Trophoblast cell (in vitro differentiated cells and primary cell): ENCODE measurements at regions not wholly inside any gene's neighbourhood (a gene's known extent, or its start where the extent isn't known, plus 50 kb on each side); places are given as distances from the start of the nearest gene placed in this dataset.
"Not testable (repeated sequence)": the region's sequence is repeated elsewhere in the genome, so short reads cannot be mapped to it uniquely, and the experiment has no call there.

Source experiments
- DNase-seq, 2 donors: peaks; one replicate each; pipeline ENCODE4 v3.0.0-alpha.2; 2016
- H2AFZ ChIP-seq: 2 replicates; pipeline ENCODE4 v1.6.1; 2013; ENCODE audit warnings: low read length, moderate library complexity, mild to moderate bottlenecking; ENCODE audit not compliant: insufficient read depth, poor library complexity
- H2AK5ac ChIP-seq: 2 replicates; pipeline ENCODE4 v1.6.1; 2013; ENCODE audit warnings: mild to moderate bottlenecking, low read length
- H2BK120ac ChIP-seq: 2 replicates; pipeline ENCODE4 v1.6.1; 2013; ENCODE audit warnings: low read length, mild to moderate bottlenecking, moderate library complexity; ENCODE audit not compliant: insufficient read depth, poor library complexity
- H2BK12ac ChIP-seq: 2 replicates; pipeline ENCODE4 v1.6.1; 2013; ENCODE audit warnings: mild to moderate bottlenecking, low read length, moderate library complexity
- H2BK5ac ChIP-seq: 2 replicates; pipeline ENCODE4 v1.6.1; 2013; ENCODE audit warnings: low read length, low read depth, moderate library complexity, mild to moderate bottlenecking; ENCODE audit not compliant: poor library complexity
- H3K14ac ChIP-seq: 2 replicates; pipeline ENCODE4 v1.6.1; 2013; ENCODE audit warnings: mild to moderate bottlenecking, low read length
- H3K18ac ChIP-seq: 2 replicates; pipeline ENCODE4 v1.6.1; 2013; ENCODE audit warnings: mild to moderate bottlenecking, low read length
- H3K23ac ChIP-seq: 2 replicates; pipeline ENCODE4 v1.6.1; 2013; ENCODE audit warnings: low read length
- H3K27ac ChIP-seq: 2 replicates; pipeline ENCODE4 v1.5.1; 2013; ENCODE audit warnings: low read depth, mild to moderate bottlenecking, inconsistent platforms, low read length, moderate library complexity
- H3K27me3 ChIP-seq: 2 replicates; pipeline ENCODE4 v1.6.1; 2013; ENCODE audit warnings: inconsistent platforms, mild to moderate bottlenecking, low read length, moderate library complexity; ENCODE audit not compliant: insufficient read depth
- H3K36me3 ChIP-seq, 2 experiments: 1 replicate in 1 of 2; 2 replicates in 1 of 2; pipeline ENCODE4 v1.6.1; 2013; ENCODE audit warnings: low read length in 2 of 2, mild to moderate bottlenecking in 2 of 2, moderate library complexity in 1 of 2; ENCODE audit not compliant: insufficient read depth in 2 of 2, control insufficient read depth in 1 of 2
- H3K4ac ChIP-seq: 2 replicates; pipeline ENCODE4 v1.6.1; 2013; ENCODE audit warnings: low read depth, mild to moderate bottlenecking, low read length, moderate library complexity
- H3K4me1 ChIP-seq, 2 experiments: 1 replicate in 1 of 2; 2 replicates in 1 of 2; pipeline ENCODE4 v1.6.1; 2013; ENCODE audit warnings: low read length in 2 of 2, mild to moderate bottlenecking in 2 of 2, moderate library complexity in 1 of 2; ENCODE audit not compliant: insufficient read depth in 2 of 2, control insufficient read depth in 1 of 2
- H3K4me2 ChIP-seq: 2 replicates; pipeline ENCODE4 v1.6.1; 2013; ENCODE audit warnings: inconsistent platforms, mild to moderate bottlenecking, low read length, moderate library complexity
- H3K4me3 ChIP-seq: 2 replicates; pipeline ENCODE4 v1.5.1; 2013; ENCODE audit warnings: mild to moderate bottlenecking, low read depth, low read length, inconsistent platforms
- H3K79me1 ChIP-seq: one replicate; pipeline ENCODE4 v1.6.1; 2013; ENCODE audit warnings: low read length
- H3K79me2 ChIP-seq: 2 replicates; pipeline ENCODE4 v1.6.1; 2013; ENCODE audit warnings: low read length, mild to moderate bottlenecking; ENCODE audit not compliant: control insufficient read depth, insufficient read depth, poor library complexity
- H3K9ac ChIP-seq: 2 replicates; pipeline ENCODE4 v1.6.1; 2013; ENCODE audit warnings: mild to moderate bottlenecking, low read length
- H3K9me3 ChIP-seq: 2 replicates; pipeline ENCODE4 v1.6.1; 2013; ENCODE audit warnings: low read depth, mild to moderate bottlenecking, control low read depth, inconsistent platforms, low read length; ENCODE audit not compliant: insufficient read depth
- H4K12ac ChIP-seq: 2 replicates; pipeline ENCODE4 v1.6.1; 2013; ENCODE audit warnings: low read depth, mild to moderate bottlenecking, low read length, moderate library complexity
- H4K8ac ChIP-seq: 2 replicates; pipeline ENCODE4 v1.6.1; 2013; ENCODE audit warnings: low read depth, mild to moderate bottlenecking, low read length, moderate library complexity
- H4K91ac ChIP-seq: one replicate; pipeline ENCODE4 v1.6.1; 2013; ENCODE audit warnings: low read depth, mild to moderate bottlenecking, low read length, moderate library complexity
- WGBS: extraction: QIAGEN DNeasy Blood & Tissue Kit; methylation state at CpG from one replicate; pipeline ENCODE4 v1.1.7; 2013; ENCODE audit warnings: missing lambda C conversion rate; ENCODE audit not compliant: insufficient read length, insufficient coverage; ENCODE audit errors: extremely low coverage; 5-methylcytosine and 5-hydroxymethylcytosine counted together

- Histone ChIP-seq H3K27me3 (no peaks in the 10 kb centered on the region), H3K4me2 (no peak overlapping the region), H3K27ac (no peak overlapping the region), H2AK5ac (no peak overlapping the region), H3K18ac (no peak overlapping the region), H4K91ac (no peak overlapping the region), H3K79me1 (no peaks in the 10 kb centered on the region), H3K4me1 (no peaks in the 10 kb centered on the region), H3K4ac (no peak overlapping the region), H3K9ac (no peak overlapping the region), H2BK5ac (no peak overlapping the region), H3K14ac (no peak overlapping the region), H2BK12ac (no peak overlapping the region), H3K9me3 (peaks cover 11% of the 10 kb centered on the region), H2BK120ac (no peak overlapping the region), H3K4me3 (no peak overlapping the region), H4K8ac (no peak overlapping the region), H2AFZ (no peak overlapping the region), H3K23ac (no peak overlapping the region), H3K79me2 (no peaks in the 10 kb centered on the region), H3K36me3 (no peaks in the 10 kb centered on the region), H4K12ac (no peak overlapping the region)
- no CpG with 5 or more reads among the region's 1 CpG for WGBS
- DNase-seq = no peak
Observed at GRCh38 chr5:63011158-63011557, 432.5 kb downstream of the LRRC70 start.

- Histone ChIP-seq H4K91ac (no peak overlapping the region), H2BK12ac (no peak overlapping the region), H2BK120ac (no peak overlapping the region), H3K14ac (no peak overlapping the region), H3K27ac (no peak overlapping the region), H3K4me1 (no peaks in the 10 kb centered on the region), H3K4me2 (no peak overlapping the region), H2AK5ac (no peak overlapping the region), H2AFZ (no peak overlapping the region), H3K18ac (no peak overlapping the region), H3K4me3 (no peak overlapping the region), H3K27me3 (no peaks in the 10 kb centered on the region), H4K8ac (no peak overlapping the region), H3K9me3 (peaks cover 11% of the 10 kb centered on the region), H2BK5ac (no peak overlapping the region), H3K9ac (no peak overlapping the region), H3K79me2 (no peaks in the 10 kb centered on the region), H4K12ac (no peak overlapping the region), H3K79me1 (no peaks in the 10 kb centered on the region), H3K4ac (no peak overlapping the region), H3K36me3 (no peaks in the 10 kb centered on the region), H3K23ac (no peak overlapping the region)
- DNase-seq = no peak
- no CpG with 5 or more reads among the region's 19 CpGs for WGBS
Observed at GRCh38 chr5:63008195-63008594, 429.6 kb downstream of the LRRC70 start.

- not testable (repeated sequence) for H4K8ac ChIP-seq, DNase-seq, H4K12ac ChIP-seq, H2AFZ ChIP-seq, H2AK5ac ChIP-seq, H3K36me3 ChIP-seq, H3K9me3 ChIP-seq, H3K14ac ChIP-seq, H2BK120ac ChIP-seq, H3K9ac ChIP-seq, H3K4me2 ChIP-seq, H3K27me3 ChIP-seq, H3K27ac ChIP-seq, H3K4ac ChIP-seq, H3K4me3 ChIP-seq, H2BK12ac ChIP-seq, H3K79me1 ChIP-seq, H3K79me2 ChIP-seq, H2BK5ac ChIP-seq, H3K18ac ChIP-seq, H3K23ac ChIP-seq, H4K91ac ChIP-seq, H3K4me1 ChIP-seq
- no CpG with 5 or more reads among the region's 1 CpG for WGBS
Observed at GRCh38 chr5:62994842-62995241, 416.2 kb downstream of the LRRC70 start.

GRCh38 chr5:62985749-62986148 is 407.1 kb downstream of the LRRC70 start:
- Histone ChIP-seq H3K4me3 (no peak overlapping the region), H3K9me3 (no peaks in the 10 kb centered on the region), H3K18ac (no peak overlapping the region), H3K79me1 (no peaks in the 10 kb centered on the region), H2BK120ac (no peak overlapping the region), H4K8ac (no peak overlapping the region), H4K91ac (no peak overlapping the region), H3K4me1 (no peaks in the 10 kb centered on the region), H3K23ac (no peak overlapping the region), H2BK5ac (no peak overlapping the region), H4K12ac (no peak overlapping the region), H2BK12ac (no peak overlapping the region), H3K14ac (no peak overlapping the region), H3K4me2 (no peak overlapping the region), H3K79me2 (no peaks in the 10 kb centered on the region), H3K4ac (no peak overlapping the region), H2AK5ac (no peak overlapping the region), H3K27ac (no peak overlapping the region), H2AFZ (no peak overlapping the region), H3K36me3 (no peaks in the 10 kb centered on the region), H3K9ac (no peak overlapping the region), H3K27me3 (no peaks in the 10 kb centered on the region)
- no CpG with 5 or more reads among the region's 1 CpG for WGBS
- DNase-seq = no peak
